A549 (cell line): ENCODE measurements at regions not wholly inside any gene's neighbourhood (a gene's known extent, or its start where the extent isn't known, plus 50 kb on each side); places are given as distances from the start of the nearest gene placed in this dataset.

Source experiments
- ATAC-seq, 2 experiments: fragments of 200-7000 bp in 1 of 2; fragments of >200 bp in 1 of 2; cut with Nextera tagmentation in 1 of 2; cut with Tn5 transposase in 1 of 2; 3 replicates each; pipeline versions ENCODE4 v1.8.0 to v1.9.1; 2018 to 2020; ENCODE audit warnings: mild to moderate bottlenecking in 1 of 2, moderate library complexity in 1 of 2
- CTCF ChIA-PET: fragments of 300-600 bp; sonication (Branson Sonifier 250); formaldehyde crosslinking; extraction: SDS; loops from one replicate; lab custom pipeline; 2021; ENCODE audit warnings: antibody characterized with exemption, inconsistent platforms; lab: Yijun Ruan, JAX
- POLR2A ChIA-PET: fragments of 350-600 bp; formaldehyde crosslinking; extraction: SDS; loops from one replicate; lab custom pipeline; 2021; ENCODE audit warnings: antibody characterized with exemption, inconsistent platforms; lab: Yijun Ruan, JAX
- DNase-seq, 2 experiments: peaks; one replicate each; pipeline versions ENCODE4 v3.0.0 to v3.0.0-alpha.2; 2011 to 2016; ENCODE audit warnings: low read depth in 1 of 2, low spot score in 1 of 2
- FAIRE-seq: peaks from 2 replicates; lab custom pipeline; 2011; peaks lifted over from hg19 to GRCh38; lab: Jason Lieb, UNC
- H3K27ac ChIP-seq, 2 experiments: fragments of >200 bp; sonication (Bioruptor Twin); formaldehyde crosslinking; 3 replicates each; pipeline ENCODE4 v1.5.1; 2016 to 2017
- H3K4me1 ChIP-seq: fragments of >200 bp; sonication (Bioruptor Twin); formaldehyde crosslinking; 3 replicates; pipeline ENCODE4 v1.6.1; 2016
- H3K4me2 ChIP-seq: fragments of >200 bp; sonication (Bioruptor Twin); formaldehyde crosslinking; 3 replicates; pipeline ENCODE4 v1.6.1; 2016
- H3K4me3 ChIP-seq: fragments of >200 bp; sonication (Bioruptor Twin); formaldehyde crosslinking; 3 replicates; pipeline ENCODE4 v1.5.1; 2016
- H3K9me3 ChIP-seq: fragments of >200 bp; sonication (Bioruptor Twin); formaldehyde crosslinking; 3 replicates; pipeline ENCODE4 v1.6.1; 2016
- ATOH8 ChIP-seq: fragments of 250-450 bp; sonication (Bioruptor Pico); IDR thresholded peaks from 2 replicates; pipeline ENCODE4 v1.5.0; 2020; ENCODE audit warnings: low read depth, mild to moderate bottlenecking, moderate library complexity
- CBX2 ChIP-seq: fragments of 200-600 bp; sonication (generic); IDR thresholded peaks from 2 replicates; pipeline ENCODE4 v1.6.1; 2016; ENCODE audit warnings: low read depth, mild to moderate bottlenecking, borderline replicate concordance
- CBX8 ChIP-seq: fragments of 200-600 bp; sonication (generic); IDR thresholded peaks from 2 replicates; pipeline ENCODE4 v1.6.1; 2016
- CHD4 ChIP-seq: fragments of 200-600 bp; sonication (generic); IDR thresholded peaks from 2 replicates; pipeline ENCODE4 v1.6.1; 2016; ENCODE audit warnings: antibody characterized with exemption, mild to moderate bottlenecking, borderline replicate concordance
- CTCF ChIP-seq: fragments of >200 bp; sonication (Bioruptor Twin); formaldehyde crosslinking; IDR thresholded peaks from 3 replicates; pipeline ENCODE4 v1.5.1; 2016
- JUN ChIP-seq, 2 experiments: fragments of >200 bp; sonication (Bioruptor Twin); formaldehyde crosslinking; IDR thresholded peaks; 2 replicates in 1 of 2; 3 replicates in 1 of 2; pipeline ENCODE4 v1.6.1; 2016 to 2017
- KDM1A ChIP-seq: fragments of 200-600 bp; sonication (generic); IDR thresholded peaks from 2 replicates; pipeline ENCODE4 v1.6.1; 2016; ENCODE audit warnings: low read depth, mild to moderate bottlenecking
- KDM5A ChIP-seq: fragments of 200-600 bp; sonication (generic); IDR thresholded peaks from 2 replicates; pipeline ENCODE4 v1.6.1; 2016; ENCODE audit warnings: antibody characterized with exemption, mild to moderate bottlenecking
- MYC ChIP-seq: IDR thresholded peaks from 2 replicates; pipeline ENCODE4 v1.6.1; 2012; ENCODE audit warnings: mild to moderate bottlenecking, inconsistent platforms, low read length, improper control_type of control experiment, borderline replicate concordance
- NFE2L2 ChIP-seq: fragments of 150-350 bp; conservative IDR thresholded peaks from 2 replicates; pipeline ENCODE4 v1.6.1; 2014; ENCODE audit warnings: low read length
- NR3C1 ChIP-seq: fragments of >200 bp; sonication (Bioruptor Twin); formaldehyde crosslinking; IDR thresholded peaks from 3 replicates; pipeline ENCODE4 v1.6.1; 2017
- POLR2AphosphoS2 ChIP-seq: conservative IDR thresholded peaks from 2 replicates; pipeline ENCODE4 v1.6.1; 2012; ENCODE audit warnings: low read length, improper control_type of control experiment, inconsistent platforms
- RAD21 ChIP-seq, 2 experiments: fragments of >200 bp in 1 of 2; sonication (Bioruptor Twin) in 1 of 2; formaldehyde crosslinking in 1 of 2; IDR thresholded peaks in 1 of 2; conservative IDR thresholded peaks in 1 of 2; 2 replicates in 1 of 2; 3 replicates in 1 of 2; pipeline ENCODE4 v1.6.1; 2012 to 2018; ENCODE audit warnings: inconsistent platforms in 1 of 2
- RARB ChIP-seq: fragments of 250-450 bp; sonication (Bioruptor Pico); IDR thresholded peaks from 2 replicates; pipeline ENCODE4 v1.8.0; 2021; ENCODE audit warnings: mild to moderate bottlenecking, moderate library complexity
- RFX5 ChIP-seq: fragments of 450-650 bp; IDR thresholded peaks from 2 replicates; pipeline ENCODE4 v1.7.1; 2014; ENCODE audit warnings: antibody characterized with exemption, mild to moderate bottlenecking, moderate library complexity
- TFCP2L1 ChIP-seq: fragments of 250-450 bp; sonication (Bioruptor Pico); IDR thresholded peaks from 2 replicates; pipeline ENCODE4 v1.5.0; 2021; ENCODE audit warnings: mild to moderate bottlenecking
- USF2 ChIP-seq: fragments of 450-650 bp; IDR thresholded peaks from 2 replicates; pipeline ENCODE4 v1.6.1; 2014; ENCODE audit warnings: antibody characterized with exemption
- WGBS: methylation state at CpG from one replicate; pipeline ENCODE4 v1.1.6; 2017; ENCODE audit errors: missing lambda C conversion rate; 5-methylcytosine and 5-hydroxymethylcytosine counted together

GRCh38 chrX:102043380-102043779, 82.1 kb upstream of the TCEAL2 start:
- FAIRE-seq (no peak), DNase-seq (no peak), ATAC-seq (no peak)
- 0% methylated on average over 2 of the region's 3 CpGs for WGBS
- Histone ChIP-seq H3K4me3 (no peak overlapping the region), H3K9me3 (no peaks in the 10 kb centered on the region), H3K4me2 (no peak overlapping the region), H3K4me1 (no peaks in the 10 kb centered on the region)
- POLR2A ChIA-PET, result no interaction called here
- no peak for TF ChIP-seq POLR2AphosphoS2
- no peak for TF ChIP-seq NR3C1
- no peak for TF ChIP-seq KDM1A
- TF ChIP-seq RARB (CRISPR knock-in tag), result no peak
- TF ChIP-seq CBX2, result no peak
- TF ChIP-seq USF2, result no peak
- TF ChIP-seq TFCP2L1 (CRISPR knock-in tag), result no peak
- TF ChIP-seq KDM5A, result no peak
- TF ChIP-seq CTCF, result no peak
- TF ChIP-seq, all 56 proteins: peak for 0
- no peak overlapping the region for H3K27ac ChIP-seq
- CTCF ChIA-PET, result no interaction called here

GRCh38 chrX:102042372-102043325, 82.8 kb upstream of the TCEAL2 start:
- ATAC-seq, result no peak
- H3K4me2 ChIP-seq, result no peak overlapping the region
- no peaks in the 10 kb centered on the region for H3K4me1 ChIP-seq
- ChIA-PET POLR2A (no interaction called here), CTCF (no interaction called here)
- no peak overlapping the region for H3K27ac ChIP-seq
- FAIRE-seq, result no peak
- 2% methylated on average over 7 of the region's 7 CpGs for WGBS
- no peaks in the 10 kb centered on the region for H3K9me3 ChIP-seq
- no peak for TF ChIP-seq ATOH8 (CRISPR knock-in tag)
- no peak for TF ChIP-seq KDM1A
- TF ChIP-seq, all 56 proteins: peak for 0
- DNase-seq, result no peak
- no peak overlapping the region for H3K4me3 ChIP-seq

- Histone ChIP-seq H3K9me3 (no peaks in the 10 kb centered on the region), H3K4me3 (no peak overlapping the region), H3K4me2 (no peak overlapping the region), H3K4me1 (no peaks in the 10 kb centered on the region), H3K27ac (no peak overlapping the region)
- ChIA-PET POLR2A (no interaction called here), CTCF (no interaction called here)
- no CpG with 5 or more reads among the region's 2 CpGs for WGBS
- no peak for ATAC-seq
- DNase-seq, result no peak
- no peak for FAIRE-seq
- TF ChIP-seq CHD4 (no peak), NFE2L2 (no peak), CBX8 (no peak), MYC (no peak), RFX5 (no peak), RAD21 (conservative IDR thresholded peaks at IDR 0.05 in 1 of 2, IDR thresholded peaks at IDR 0.05 in 1 of 2) (no peak), JUN (IDR thresholded peaks at IDR 0.05) (no peak)
Observed at GRCh38 chrX:102029026-102029425, 96.5 kb upstream of the TCEAL2 start.
